HEK293 (cell line): ENCODE measurements at regions not wholly inside any gene's neighbourhood (a gene's known extent, or its start where the extent isn't known, plus 50 kb on each side); places are given as distances from the start of the nearest gene placed in this dataset.
A peak's percentile ranks its signal among the peaks of the same experiment; 100 is the strongest.

ENCODE experiments used
- GFI1B ChIP-seq: fragments of 450-650 bp; formaldehyde crosslinking; IDR thresholded peaks from 2 replicates; pipeline ENCODE4 v1.5.1; 2016; ENCODE audit warnings: missing biosample characterization, missing genetic modification characterization
- GLI4 ChIP-seq: fragments of 450-650 bp; formaldehyde crosslinking; IDR thresholded peaks from 2 replicates; pipeline ENCODE4 v1.5.1; 2016; ENCODE audit warnings: missing biosample characterization, missing genetic modification characterization
- GLIS2 ChIP-seq: fragments of 450-650 bp; formaldehyde crosslinking; IDR thresholded peaks from 2 replicates; pipeline ENCODE4 v1.5.1; 2016; ENCODE audit warnings: missing biosample characterization, missing genetic modification characterization
- HOXA7 ChIP-seq: sonication (generic); formaldehyde crosslinking; IDR thresholded peaks from 2 replicates; pipeline ENCODE4 v1.8.1; 2022; ENCODE audit warnings: missing genetic modification reagents, borderline replicate concordance
- KLF16 ChIP-seq: fragments of 450-650 bp; formaldehyde crosslinking; IDR thresholded peaks from 2 replicates; pipeline ENCODE4 v1.5.1; 2017; ENCODE audit warnings: missing biosample characterization, missing genetic modification characterization
- KLF8 ChIP-seq: fragments of 450-650 bp; formaldehyde crosslinking; IDR thresholded peaks from 2 replicates; pipeline ENCODE4 v1.5.1; 2016; ENCODE audit warnings: missing biosample characterization, missing genetic modification characterization
- KLF9 ChIP-seq: fragments of 450-650 bp; formaldehyde crosslinking; IDR thresholded peaks from 2 replicates; pipeline ENCODE4 v1.5.1; 2016; ENCODE audit warnings: missing biosample characterization, missing genetic modification characterization, low read depth
- ZBTB1 ChIP-seq: fragments of 450-650 bp; formaldehyde crosslinking; IDR thresholded peaks from 2 replicates; pipeline ENCODE4 v1.5.1; 2016; ENCODE audit warnings: missing biosample characterization, missing genetic modification characterization
- ZBTB7A ChIP-seq: fragments of 450-650 bp; formaldehyde crosslinking; IDR thresholded peaks from 2 replicates; pipeline ENCODE4 v1.5.1; 2016; ENCODE audit warnings: low read depth, missing biosample characterization, missing genetic modification characterization
- ZNF121 ChIP-seq: fragments of 450-650 bp; formaldehyde crosslinking; IDR thresholded peaks from 2 replicates; pipeline ENCODE4 v1.5.1; 2016; ENCODE audit warnings: missing biosample characterization, missing genetic modification characterization
- ZNF155 ChIP-seq: fragments of 450-650 bp; formaldehyde crosslinking; IDR thresholded peaks from 2 replicates; pipeline ENCODE4 v1.5.1; 2016; ENCODE audit warnings: missing biosample characterization, missing genetic modification characterization
- ZNF223 ChIP-seq: fragments of 450-650 bp; formaldehyde crosslinking; IDR thresholded peaks from 2 replicates; pipeline ENCODE4 v1.5.1; 2016; ENCODE audit warnings: missing biosample characterization, missing genetic modification characterization
- ZNF274 ChIP-seq, 2 experiments: fragments of 200-500 bp in 1 of 2; fragments of 450-650 bp in 1 of 2; sonication (Bioruptor generic) in 1 of 2; formaldehyde crosslinking in 1 of 2; IDR thresholded peaks; 2 replicates each; pipeline versions ENCODE4 v1.5.1 to v1.6.1; 2014 to 2016; ENCODE audit warnings: borderline replicate concordance in 1 of 2, inconsistent platforms in 1 of 2, low read length in 1 of 2, missing biosample characterization in 1 of 2, missing genetic modification characterization in 1 of 2
- ZNF335 ChIP-seq: fragments of 450-650 bp; formaldehyde crosslinking; conservative IDR thresholded peaks from 2 replicates; pipeline ENCODE4 v1.5.1; 2016; ENCODE audit warnings: missing biosample characterization, missing genetic modification characterization
- ZNF416 ChIP-seq: fragments of 450-650 bp; formaldehyde crosslinking; IDR thresholded peaks from 2 replicates; pipeline ENCODE4 v1.5.1; 2016; ENCODE audit warnings: missing biosample characterization, missing genetic modification characterization
- ZNF433 ChIP-seq: fragments of 450-650 bp; formaldehyde crosslinking; IDR thresholded peaks from 2 replicates; pipeline ENCODE4 v1.5.1; 2016; ENCODE audit warnings: missing biosample characterization, missing genetic modification characterization, low read depth
- ZNF501 ChIP-seq: fragments of 450-650 bp; formaldehyde crosslinking; IDR thresholded peaks from 2 replicates; pipeline ENCODE4 v1.5.1; 2016; ENCODE audit warnings: missing biosample characterization, missing genetic modification characterization
- ZNF555 ChIP-seq: fragments of 450-650 bp; formaldehyde crosslinking; conservative IDR thresholded peaks from 2 replicates; pipeline ENCODE4 v1.5.1; 2017; ENCODE audit warnings: missing biosample characterization, mild to moderate bottlenecking, missing genetic modification characterization, inconsistent platforms
- ZNF571 ChIP-seq: fragments of 450-650 bp; formaldehyde crosslinking; IDR thresholded peaks from 2 replicates; pipeline ENCODE4 v1.5.0; 2017; ENCODE audit warnings: missing biosample characterization, missing genetic modification characterization
- ZNF596 ChIP-seq: fragments of 450-650 bp; IDR thresholded peaks from 2 replicates; pipeline ENCODE4 v1.5.0; 2018; ENCODE audit warnings: missing biosample characterization, mild to moderate bottlenecking, missing genetic modification characterization, moderate library complexity
- ZNF610 ChIP-seq: fragments of 450-650 bp; formaldehyde crosslinking; IDR thresholded peaks from 2 replicates; pipeline ENCODE4 v1.5.1; 2016; ENCODE audit warnings: missing biosample characterization, missing genetic modification characterization, borderline replicate concordance
- ZNF76 ChIP-seq: fragments of 450-650 bp; formaldehyde crosslinking; IDR thresholded peaks from 2 replicates; pipeline ENCODE4; 2016; ENCODE audit warnings: low read depth, missing biosample characterization, missing genetic modification characterization, borderline replicate concordance
- ZNF768 ChIP-seq: fragments of 450-650 bp; formaldehyde crosslinking; IDR thresholded peaks from 2 replicates; pipeline ENCODE4 v1.5.1; 2018; ENCODE audit warnings: missing biosample characterization, mild to moderate bottlenecking, missing genetic modification characterization
- TF ChIP-seq, protein P1 (sequence below): fragments of 450-650 bp; formaldehyde crosslinking; IDR thresholded peaks from 2 replicates; pipeline ENCODE4 v1.5.1; 2016; ENCODE audit warnings: missing biosample characterization, missing genetic modification characterization
- TF ChIP-seq, protein P2 (sequence below): fragments of 450-650 bp; formaldehyde crosslinking; IDR thresholded peaks from 2 replicates; pipeline ENCODE4 v1.5.1; 2016; ENCODE audit warnings: missing biosample characterization, missing genetic modification characterization, borderline replicate concordance
- TF ChIP-seq, protein P3 (sequence below): fragments of 450-650 bp; formaldehyde crosslinking; IDR thresholded peaks from 2 replicates; pipeline ENCODE4 v1.5.1; 2016; ENCODE audit warnings: missing biosample characterization, missing genetic modification characterization
- TF ChIP-seq, protein P4 (sequence below): fragments of 450-650 bp; formaldehyde crosslinking; IDR thresholded peaks from 2 replicates; pipeline ENCODE4 v1.5.1; 2016; ENCODE audit warnings: missing biosample characterization, missing genetic modification characterization
- TF ChIP-seq, protein P5 (sequence below): IDR thresholded peaks from 2 replicates; pipeline ENCODE4 v1.6.1; 2011; ENCODE audit warnings: mild to moderate bottlenecking, low read depth, low read length, borderline replicate concordance
- TF ChIP-seq, protein P6 (sequence below): fragments of 450-650 bp; formaldehyde crosslinking; IDR thresholded peaks from 2 replicates; pipeline ENCODE4 v1.5.1; 2016; ENCODE audit warnings: missing biosample characterization, missing genetic modification characterization

DNA sequence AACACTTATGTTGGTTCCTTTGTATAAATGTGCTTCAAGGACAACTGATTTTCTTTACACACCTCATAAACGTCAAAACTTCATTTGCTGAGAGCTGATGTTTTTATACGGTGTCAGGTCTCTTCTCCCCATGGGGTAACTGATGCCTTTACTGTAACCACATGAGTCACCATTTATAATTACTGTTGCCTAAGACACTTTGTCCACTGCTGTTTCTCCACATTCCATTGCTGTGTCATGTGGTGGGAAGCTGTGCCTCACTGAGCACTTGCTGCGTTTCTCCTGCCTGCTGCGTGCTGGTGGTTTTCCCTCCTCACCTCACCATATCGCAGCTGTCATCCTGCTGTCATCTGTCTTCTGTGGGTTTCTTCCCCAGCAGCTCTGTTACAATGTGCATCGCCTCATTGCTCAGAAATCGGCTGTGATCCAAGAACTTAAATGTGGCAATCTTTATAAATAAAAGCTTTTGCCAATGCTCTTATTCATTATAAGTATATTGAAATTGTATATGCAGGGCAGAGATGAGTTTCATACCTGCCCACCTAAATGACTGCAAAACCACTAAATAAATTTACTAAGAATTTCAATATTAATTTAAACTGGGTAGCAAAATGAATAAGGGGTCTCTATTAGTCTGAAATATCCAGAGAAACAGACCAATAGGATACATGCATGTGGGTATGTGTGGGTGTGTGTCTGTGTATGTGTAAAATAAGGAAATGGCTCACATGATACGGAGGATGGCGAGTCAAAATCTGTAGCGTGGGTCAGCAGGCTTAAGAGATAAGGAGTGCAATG, 547.0 kb upstream of the SLITRK5 start (continued):
- TF ChIP-seq, protein P1, sequence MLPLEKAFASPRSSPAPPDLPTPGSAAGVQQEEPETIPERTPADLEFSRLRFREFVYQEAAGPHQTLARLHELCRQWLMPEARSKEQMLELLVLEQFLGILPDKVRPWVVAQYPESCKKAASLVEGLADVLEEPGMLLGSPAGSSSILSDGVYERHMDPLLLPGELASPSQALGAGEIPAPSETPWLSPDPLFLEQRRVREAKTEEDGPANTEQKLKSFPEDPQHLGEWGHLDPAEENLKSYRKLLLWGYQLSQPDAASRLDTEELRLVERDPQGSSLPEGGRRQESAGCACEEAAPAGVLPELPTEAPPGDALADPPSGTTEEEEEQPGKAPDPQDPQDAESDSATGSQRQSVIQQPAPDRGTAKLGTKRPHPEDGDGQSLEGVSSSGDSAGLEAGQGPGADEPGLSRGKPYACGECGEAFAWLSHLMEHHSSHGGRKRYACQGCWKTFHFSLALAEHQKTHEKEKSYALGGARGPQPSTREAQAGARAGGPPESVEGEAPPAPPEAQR (tag by site-specific recombination): no peak
- TF ChIP-seq, protein P2, sequence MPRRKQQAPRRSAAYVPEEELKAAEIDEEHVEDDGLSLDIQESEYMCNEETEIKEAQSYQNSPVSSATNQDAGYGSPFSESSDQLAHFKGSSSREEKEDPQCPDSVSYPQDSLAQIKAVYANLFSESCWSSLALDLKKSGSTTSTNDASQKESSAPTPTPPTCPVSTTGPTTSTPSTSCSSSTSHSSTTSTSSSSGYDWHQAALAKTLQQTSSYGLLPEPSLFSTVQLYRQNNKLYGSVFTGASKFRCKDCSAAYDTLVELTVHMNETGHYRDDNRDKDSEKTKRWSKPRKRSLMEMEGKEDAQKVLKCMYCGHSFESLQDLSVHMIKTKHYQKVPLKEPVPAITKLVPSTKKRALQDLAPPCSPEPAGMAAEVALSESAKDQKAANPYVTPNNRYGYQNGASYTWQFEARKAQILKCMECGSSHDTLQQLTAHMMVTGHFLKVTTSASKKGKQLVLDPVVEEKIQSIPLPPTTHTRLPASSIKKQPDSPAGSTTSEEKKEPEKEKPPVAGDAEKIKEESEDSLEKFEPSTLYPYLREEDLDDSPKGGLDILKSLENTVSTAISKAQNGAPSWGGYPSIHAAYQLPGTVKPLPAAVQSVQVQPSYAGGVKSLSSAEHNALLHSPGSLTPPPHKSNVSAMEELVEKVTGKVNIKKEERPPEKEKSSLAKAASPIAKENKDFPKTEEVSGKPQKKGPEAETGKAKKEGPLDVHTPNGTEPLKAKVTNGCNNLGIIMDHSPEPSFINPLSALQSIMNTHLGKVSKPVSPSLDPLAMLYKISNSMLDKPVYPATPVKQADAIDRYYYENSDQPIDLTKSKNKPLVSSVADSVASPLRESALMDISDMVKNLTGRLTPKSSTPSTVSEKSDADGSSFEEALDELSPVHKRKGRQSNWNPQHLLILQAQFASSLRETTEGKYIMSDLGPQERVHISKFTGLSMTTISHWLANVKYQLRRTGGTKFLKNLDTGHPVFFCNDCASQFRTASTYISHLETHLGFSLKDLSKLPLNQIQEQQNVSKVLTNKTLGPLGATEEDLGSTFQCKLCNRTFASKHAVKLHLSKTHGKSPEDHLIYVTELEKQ: peak; percentile 99
- TF ChIP-seq GFI1B (peak; percentile 91), ZBTB1 (tag by site-specific recombination) (peak; percentile 98), ZNF155 (tag by site-specific recombination) (no peak), ZNF610 (tag by site-specific recombination) (peak; percentile 74; the same call in 1 of the 2 replicates), ZNF768 (no peak), ZNF501 (peak; percentile 81; the same call in 1 of the 2 replicates), ZNF274 (IDR thresholded peaks at IDR 0.05; ENCODE audit: low read length) (no peak), ZNF274 (tag by site-specific recombination; IDR thresholded peaks at IDR 0.05; ENCODE audit: borderline replicate concordance) (no peak), ZNF433 (no peak), ZNF335 (tag by site-specific recombination) (no peak), ZBTB7A (tag by site-specific recombination) (no peak), KLF8 (tag by site-specific recombination) (peak; percentile 73), ZNF555 (tag by site-specific recombination) (no peak), GLIS2 (tag by site-specific recombination) (peak; percentile 59), ZNF121 (no peak), ZNF223 (no peak), GLI4 (no peak), ZNF76 (peak; percentile 60; the same call in 1 of the 2 replicates), KLF9 (no peak; the same call in 1 of the 2 replicates), KLF16 (tag by site-specific recombination) (no peak), ZNF571 (tag by site-specific recombination) (no peak), HOXA7 (CRISPR knock-in tag) (no peak), ZNF416 (tag by site-specific recombination) (no peak), ZNF596 (no peak)
- TF ChIP-seq, protein P3, sequence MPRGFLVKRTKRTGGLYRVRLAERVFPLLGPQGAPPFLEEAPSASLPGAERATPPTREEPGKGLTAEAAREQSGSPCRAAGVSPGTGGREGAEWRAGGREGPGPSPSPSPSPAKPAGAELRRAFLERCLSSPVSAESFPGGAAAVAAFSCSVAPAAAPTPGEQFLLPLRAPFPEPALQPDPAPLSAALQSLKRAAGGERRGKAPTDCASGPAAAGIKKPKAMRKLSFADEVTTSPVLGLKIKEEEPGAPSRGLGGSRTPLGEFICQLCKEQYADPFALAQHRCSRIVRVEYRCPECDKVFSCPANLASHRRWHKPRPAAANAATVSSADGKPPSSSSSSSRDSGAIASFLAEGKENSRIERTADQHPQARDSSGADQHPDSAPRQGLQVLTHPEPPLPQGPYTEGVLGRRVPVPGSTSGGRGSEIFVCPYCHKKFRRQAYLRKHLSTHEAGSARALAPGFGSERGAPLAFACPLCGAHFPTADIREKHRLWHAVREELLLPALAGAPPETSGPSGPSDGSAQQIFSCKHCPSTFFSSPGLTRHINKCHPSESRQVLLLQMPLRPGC: peak; percentile 100
- TF ChIP-seq, protein P4, sequence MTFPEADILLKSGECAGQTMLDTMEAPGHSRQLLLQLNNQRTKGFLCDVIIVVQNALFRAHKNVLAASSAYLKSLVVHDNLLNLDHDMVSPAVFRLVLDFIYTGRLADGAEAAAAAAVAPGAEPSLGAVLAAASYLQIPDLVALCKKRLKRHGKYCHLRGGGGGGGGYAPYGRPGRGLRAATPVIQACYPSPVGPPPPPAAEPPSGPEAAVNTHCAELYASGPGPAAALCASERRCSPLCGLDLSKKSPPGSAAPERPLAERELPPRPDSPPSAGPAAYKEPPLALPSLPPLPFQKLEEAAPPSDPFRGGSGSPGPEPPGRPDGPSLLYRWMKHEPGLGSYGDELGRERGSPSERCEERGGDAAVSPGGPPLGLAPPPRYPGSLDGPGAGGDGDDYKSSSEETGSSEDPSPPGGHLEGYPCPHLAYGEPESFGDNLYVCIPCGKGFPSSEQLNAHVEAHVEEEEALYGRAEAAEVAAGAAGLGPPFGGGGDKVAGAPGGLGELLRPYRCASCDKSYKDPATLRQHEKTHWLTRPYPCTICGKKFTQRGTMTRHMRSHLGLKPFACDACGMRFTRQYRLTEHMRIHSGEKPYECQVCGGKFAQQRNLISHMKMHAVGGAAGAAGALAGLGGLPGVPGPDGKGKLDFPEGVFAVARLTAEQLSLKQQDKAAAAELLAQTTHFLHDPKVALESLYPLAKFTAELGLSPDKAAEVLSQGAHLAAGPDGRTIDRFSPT (tag by site-specific recombination): peak; percentile 97
- TF ChIP-seq, protein P5, sequence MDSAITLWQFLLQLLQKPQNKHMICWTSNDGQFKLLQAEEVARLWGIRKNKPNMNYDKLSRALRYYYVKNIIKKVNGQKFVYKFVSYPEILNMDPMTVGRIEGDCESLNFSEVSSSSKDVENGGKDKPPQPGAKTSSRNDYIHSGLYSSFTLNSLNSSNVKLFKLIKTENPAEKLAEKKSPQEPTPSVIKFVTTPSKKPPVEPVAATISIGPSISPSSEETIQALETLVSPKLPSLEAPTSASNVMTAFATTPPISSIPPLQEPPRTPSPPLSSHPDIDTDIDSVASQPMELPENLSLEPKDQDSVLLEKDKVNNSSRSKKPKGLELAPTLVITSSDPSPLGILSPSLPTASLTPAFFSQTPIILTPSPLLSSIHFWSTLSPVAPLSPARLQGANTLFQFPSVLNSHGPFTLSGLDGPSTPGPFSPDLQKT: no peak
- TF ChIP-seq, protein P6, sequence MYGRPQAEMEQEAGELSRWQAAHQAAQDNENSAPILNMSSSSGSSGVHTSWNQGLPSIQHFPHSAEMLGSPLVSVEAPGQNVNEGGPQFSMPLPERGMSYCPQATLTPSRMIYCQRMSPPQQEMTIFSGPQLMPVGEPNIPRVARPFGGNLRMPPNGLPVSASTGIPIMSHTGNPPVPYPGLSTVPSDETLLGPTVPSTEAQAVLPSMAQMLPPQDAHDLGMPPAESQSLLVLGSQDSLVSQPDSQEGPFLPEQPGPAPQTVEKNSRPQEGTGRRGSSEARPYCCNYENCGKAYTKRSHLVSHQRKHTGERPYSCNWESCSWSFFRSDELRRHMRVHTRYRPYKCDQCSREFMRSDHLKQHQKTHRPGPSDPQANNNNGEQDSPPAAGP: peak; percentile 85
